CD14-positive monocyte (primary cell): ENCODE measurements at regions not wholly inside any gene's neighbourhood (a gene's known extent, or its start where the extent isn't known, plus 50 kb on each side); places are given as distances from the start of the nearest gene placed in this dataset.

Experiments
- DNase-seq, 3 donors: peaks; one replicate each; pipeline ENCODE4 v3.0.0-alpha.2; 2011 to 2022
- H2AFZ ChIP-seq: 2 replicates; pipeline ENCODE4 v1.6.0; 2012; ENCODE audit warnings: mild to moderate bottlenecking, low read depth, low read length, inconsistent platforms; ENCODE audit not compliant: insufficient read depth, poor library complexity, severe bottlenecking
- H3K27ac ChIP-seq, 2 donors: 1 replicate in 1 of 2; 2 replicates in 1 of 2; pipeline ENCODE4 v1.5.1; 2012 to 2013; ENCODE audit warnings: low read length in 2 of 2, control low read depth in 1 of 2, inconsistent platforms in 1 of 2, low read depth in 1 of 2, mild to moderate bottlenecking in 1 of 2
- H3K27me3 ChIP-seq, 2 donors: one replicate each; pipeline versions ENCODE4 v1.6.0 to v1.6.1; 2011 to 2013; ENCODE audit warnings: low read length in 2 of 2; ENCODE audit not compliant: control insufficient read depth in 2 of 2, insufficient read depth in 2 of 2
- H3K36me3 ChIP-seq, 2 donors: replicated peaks in 1 of 2; 1 replicate in 1 of 2; 2 replicates in 1 of 2; pipeline versions ENCODE4 v1.5.1 to v1.6.1; 2012 to 2013; ENCODE audit warnings: low read length in 2 of 2, control low read depth in 1 of 2, inconsistent platforms in 1 of 2, mild to moderate bottlenecking in 1 of 2; ENCODE audit not compliant: insufficient read depth in 2 of 2, control insufficient read depth in 1 of 2
- H3K4me1 ChIP-seq, 2 donors: 1 replicate in 1 of 2; 2 replicates in 1 of 2; pipeline versions ENCODE4 v1.5.1 to v1.6.1; 2012 to 2013; ENCODE audit warnings: low read length in 2 of 2, control low read depth in 1 of 2, inconsistent platforms in 1 of 2, mild to moderate bottlenecking in 1 of 2, moderate library complexity in 1 of 2; ENCODE audit not compliant: insufficient read depth in 2 of 2, control insufficient read depth in 1 of 2
- H3K4me2 ChIP-seq: replicated peaks from 2 replicates; pipeline ENCODE3; 2012; ENCODE audit warnings: low read length, moderate library complexity, mild to moderate bottlenecking; ENCODE audit not compliant: poor library complexity, severe bottlenecking; ENCODE audit errors: extremely low read depth
- H3K4me3 ChIP-seq, 3 experiments: fragments of 200-600 bp in 1 of 3; sonication (generic) in 1 of 3; replicated peaks in 1 of 3; 1 replicate in 2 of 3; 2 replicates in 1 of 3; pipeline ENCODE4 v1.5.1; 2011 to 2013; ENCODE audit warnings: low read length in 3 of 3, mild to moderate bottlenecking in 3 of 3, control low read depth in 2 of 3, low read depth in 2 of 3, inconsistent platforms in 1 of 3, moderate library complexity in 1 of 3
- H3K79me2 ChIP-seq: 2 replicates; pipeline ENCODE4 v1.6.0; 2012; ENCODE audit warnings: mild to moderate bottlenecking, control low read depth, inconsistent platforms, low read length, moderate library complexity; ENCODE audit not compliant: insufficient read depth
- H3K9ac ChIP-seq: 2 replicates; pipeline ENCODE4 v1.6.0; 2017; ENCODE audit warnings: low read length, mild to moderate bottlenecking; ENCODE audit not compliant: insufficient read depth, poor library complexity, severe bottlenecking
- H3K9me3 ChIP-seq, 2 donors: replicated peaks in 1 of 2; 1 replicate in 1 of 2; 2 replicates in 1 of 2; pipeline versions ENCODE4 v1.5.1 to v1.6.1; 2012 to 2013; ENCODE audit warnings: low read length in 2 of 2, control low read depth in 1 of 2; ENCODE audit not compliant: control insufficient read depth in 1 of 2, insufficient read depth in 1 of 2
- H4K20me1 ChIP-seq: 2 replicates; pipeline ENCODE4 v1.6.0; 2012; ENCODE audit warnings: mild to moderate bottlenecking, low read length, control low read depth, moderate library complexity; ENCODE audit not compliant: insufficient read depth
- H3K27ac Mint-ChIP-seq, 7 donors: one replicate each; pipeline ENCODE4 v1.8.0; 2020; ENCODE audit warnings: mild to moderate bottlenecking in 7 of 7, mixed read lengths in 7 of 7, moderate library complexity in 6 of 7, inconsistent platforms in 2 of 7
- H3K27me3 Mint-ChIP-seq, 3 donors: one replicate each; pipeline ENCODE4 v1.8.0; 2021 to 2022; ENCODE audit warnings: low read depth in 3 of 3, mild to moderate bottlenecking in 3 of 3, mixed read lengths in 3 of 3, moderate library complexity in 3 of 3, inconsistent platforms in 1 of 3
- H3K36me3 Mint-ChIP-seq, 2 donors: one replicate each; pipeline ENCODE4 v1.8.0; 2020; ENCODE audit warnings: mixed read lengths in 2 of 2, inconsistent platforms in 1 of 2, mild to moderate bottlenecking in 1 of 2
- H3K4me1 Mint-ChIP-seq: one replicate; pipeline ENCODE4 v1.8.0; 2020; ENCODE audit warnings: mild to moderate bottlenecking, mixed read lengths
- H3K4me3 Mint-ChIP-seq, 2 donors: one replicate each; pipeline ENCODE4 v1.8.0; 2020; ENCODE audit warnings: mild to moderate bottlenecking in 2 of 2, mixed read lengths in 2 of 2, moderate library complexity in 1 of 2
- H3K9me3 Mint-ChIP-seq, 7 donors: one replicate each; pipeline ENCODE4 v1.8.0; 2020 to 2022; ENCODE audit warnings: mixed read lengths in 7 of 7, mild to moderate bottlenecking in 6 of 7, moderate library complexity in 6 of 7, inconsistent platforms in 2 of 7
- WGBS: methylation state at CpG from one replicate; pipeline ENCODE4 v1.1.5; 2013; ENCODE audit warnings: missing lambda C conversion rate; ENCODE audit not compliant: insufficient coverage; 5-methylcytosine and 5-hydroxymethylcytosine counted together
- intact Hi-C, 2 donors: fragments of 100-400 bp; cut with micrococcal nuclease; formaldehyde crosslinking; loops; one replicate each; pipeline versions ENCODE4 v1.15.0 to v1.15.1; 2023
- TF ChIP-seq, protein P1 (sequence below): fragments of 200-600 bp; IDR thresholded peaks from one replicate; pipeline ENCODE4 v1.8.0; 2022; ENCODE audit warnings: antibody characterized with exemption, mild to moderate bottlenecking

DNA sequence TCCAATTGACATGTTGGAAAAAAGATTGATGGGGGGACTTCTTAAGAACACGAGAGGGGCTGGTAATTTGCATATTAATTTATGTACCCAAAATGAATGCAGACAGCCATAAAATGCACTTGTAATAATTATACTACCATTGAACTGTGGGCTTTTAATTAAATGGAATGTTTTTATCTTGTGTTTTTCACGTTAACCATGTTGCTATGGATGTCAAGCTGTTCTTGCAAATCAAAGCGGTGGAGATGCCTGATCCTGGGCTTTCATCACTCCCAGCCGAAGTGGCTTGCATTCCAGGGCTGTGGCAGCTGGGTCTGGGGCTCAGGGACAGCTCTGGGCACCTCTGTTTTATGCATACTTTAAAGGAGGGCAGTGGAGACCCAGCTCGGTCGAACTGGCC is 179.4 kb upstream of the TMTC4 start:
- WGBS = 43% methylated on average over 5 of the region's 6 CpGs

DNA sequence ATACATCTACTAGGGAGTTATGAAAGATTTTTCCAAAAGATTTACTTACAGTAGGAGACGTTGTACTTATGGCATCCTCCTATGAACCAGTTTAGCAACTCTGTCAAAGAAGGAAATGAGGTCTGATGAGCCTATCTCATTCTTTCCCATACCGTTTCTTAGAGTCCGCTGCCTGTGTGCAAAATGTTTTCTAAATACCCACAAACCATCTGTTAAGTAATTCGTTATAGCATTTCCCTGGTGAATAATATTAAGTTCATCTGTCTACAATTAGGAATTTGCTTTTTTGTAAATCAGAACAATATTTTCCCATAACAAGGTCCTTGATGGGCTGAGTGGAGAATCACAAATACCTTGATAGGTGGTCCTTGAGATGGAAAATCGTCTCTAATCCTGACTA is 178.8 kb upstream of the TMTC4 start:
- Mint-ChIP-seq H3K4me1 (no peaks in the 10 kb centered on the region), H3K36me3 (no peaks in the 10 kb centered on the region), H3K9me3 (peaks cover 0 to 5% (median 2%) of the 10 kb centered on the region in 7 donors), H3K27me3 (peaks cover 2 to 4% (median 3%) of the 10 kb centered on the region in 3 donors), H3K4me3 (no peak overlapping the region), H3K27ac (no peak overlapping the region)
- Histone ChIP-seq H3K4me3 (no peak overlapping the region), H3K9ac (no peak overlapping the region), H3K4me2 (no peak overlapping the region), H2AFZ (no peak overlapping the region), H3K4me1 (no peaks in the 10 kb centered on the region), H3K27me3 (no peaks in the 10 kb centered on the region), H4K20me1 (no peaks in the 10 kb centered on the region), H3K9me3 (no peaks in the 10 kb centered on the region), H3K79me2 (no peaks in the 10 kb centered on the region), H3K36me3 (no peaks in the 10 kb centered on the region), H3K27ac (no peak overlapping the region)
- DNase-seq = no peak
- no CpG with 5 or more reads among the region's 5 CpGs for WGBS
- TF ChIP-seq, protein P1, sequence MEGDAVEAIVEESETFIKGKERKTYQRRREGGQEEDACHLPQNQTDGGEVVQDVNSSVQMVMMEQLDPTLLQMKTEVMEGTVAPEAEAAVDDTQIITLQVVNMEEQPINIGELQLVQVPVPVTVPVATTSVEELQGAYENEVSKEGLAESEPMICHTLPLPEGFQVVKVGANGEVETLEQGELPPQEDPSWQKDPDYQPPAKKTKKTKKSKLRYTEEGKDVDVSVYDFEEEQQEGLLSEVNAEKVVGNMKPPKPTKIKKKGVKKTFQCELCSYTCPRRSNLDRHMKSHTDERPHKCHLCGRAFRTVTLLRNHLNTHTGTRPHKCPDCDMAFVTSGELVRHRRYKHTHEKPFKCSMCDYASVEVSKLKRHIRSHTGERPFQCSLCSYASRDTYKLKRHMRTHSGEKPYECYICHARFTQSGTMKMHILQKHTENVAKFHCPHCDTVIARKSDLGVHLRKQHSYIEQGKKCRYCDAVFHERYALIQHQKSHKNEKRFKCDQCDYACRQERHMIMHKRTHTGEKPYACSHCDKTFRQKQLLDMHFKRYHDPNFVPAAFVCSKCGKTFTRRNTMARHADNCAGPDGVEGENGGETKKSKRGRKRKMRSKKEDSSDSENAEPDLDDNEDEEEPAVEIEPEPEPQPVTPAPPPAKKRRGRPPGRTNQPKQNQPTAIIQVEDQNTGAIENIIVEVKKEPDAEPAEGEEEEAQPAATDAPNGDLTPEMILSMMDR = no peak
- intact Hi-C loops = no loop called here

More for the DNA sequence above, 179.4 kb upstream of the TMTC4 start:
- no peak overlapping the region for H3K27ac ChIP-seq
- no peaks in the 10 kb centered on the region for H3K4me1 Mint-ChIP-seq
- H4K20me1 ChIP-seq = no peaks in the 10 kb centered on the region
- H3K4me1 ChIP-seq = no peaks in the 10 kb centered on the region
- H3K4me3 ChIP-seq = no peak overlapping the region
- H3K27ac Mint-ChIP-seq = no peak overlapping the region
- no peak overlapping the region for H3K4me3 Mint-ChIP-seq
- DNase-seq = no peak
- no peak overlapping the region for H2AFZ ChIP-seq
- H3K27me3 Mint-ChIP-seq = peaks cover 2 to 4% (median 3%) of the 10 kb centered on the region in 3 donors
- no peaks in the 10 kb centered on the region for H3K36me3 Mint-ChIP-seq
- no peaks in the 10 kb centered on the region for H3K79me2 ChIP-seq
- intact Hi-C loops = no loop called here
- TF ChIP-seq, protein P1 = no peak
- H3K27me3 ChIP-seq = no peaks in the 10 kb centered on the region
- H3K4me2 ChIP-seq = no peak overlapping the region
- H3K9me3 ChIP-seq = no peaks in the 10 kb centered on the region
- H3K9me3 Mint-ChIP-seq = peaks cover 0 to 5% (median 2%) of the 10 kb centered on the region in 7 donors
- no peak overlapping the region for H3K9ac ChIP-seq
- no peaks in the 10 kb centered on the region for H3K36me3 ChIP-seq
